ENCODE measurements at regions not wholly inside any gene's neighbourhood (a gene's known extent, or its start where the extent isn't known, plus 50 kb on each side); places are given as distances from the start of the nearest gene placed in this dataset.
"Not testable (repeated sequence)": the region's sequence is repeated elsewhere in the genome, so short reads cannot be mapped to it uniquely, and the experiment has no call there.

DNA sequence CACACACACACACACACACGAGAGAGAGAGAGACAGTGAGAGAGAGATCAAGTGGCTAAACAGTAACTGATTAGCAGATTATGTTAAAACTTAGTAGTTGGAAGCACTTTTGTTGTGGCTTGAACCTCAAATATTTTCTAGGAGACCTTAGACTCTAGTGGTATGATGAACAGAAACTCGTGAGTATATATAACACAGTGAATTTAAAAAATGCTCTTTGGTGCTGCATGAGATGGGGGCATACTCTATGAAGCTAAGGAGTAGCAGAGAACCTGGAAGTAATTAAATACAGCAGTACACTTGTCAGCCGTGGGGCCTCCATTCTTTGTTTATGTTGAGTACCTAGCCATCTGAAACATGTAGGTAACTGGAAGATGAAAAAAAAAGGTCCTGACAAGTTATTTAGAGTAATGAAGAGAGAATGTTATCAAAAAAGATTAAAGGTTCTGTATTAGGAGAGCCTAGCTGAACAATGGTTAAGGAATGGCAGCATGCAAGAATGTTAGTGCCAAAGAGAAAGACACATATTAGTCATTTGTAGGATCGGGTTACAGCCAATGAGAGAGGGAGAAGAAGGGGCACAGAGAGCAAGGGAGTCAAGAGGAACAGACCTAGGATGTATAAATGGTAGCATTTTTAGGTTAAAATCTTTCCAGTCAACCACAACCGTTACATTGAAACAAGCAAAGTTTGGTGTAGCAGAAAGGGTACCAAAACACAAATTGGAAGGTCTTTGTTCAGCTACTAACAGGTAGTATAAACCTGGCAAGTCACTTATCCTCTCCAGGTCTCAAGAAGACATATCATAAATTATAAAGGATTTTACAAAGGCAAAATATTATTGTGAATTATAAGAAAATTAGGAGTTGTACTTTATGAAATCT, 316.7 kb upstream of the DIPK2B start:
- H3K9me3 ChIP-seq (ENCODE audit: control insufficient read depth, insufficient read depth, low read length), result no peaks in the 10 kb centered on the region
- H3K9ac ChIP-seq (ENCODE audit: low read depth, low read length), result no peak overlapping the region
- no peak overlapping the region for H3K4me3 ChIP-seq (ENCODE audit: low read depth, low read length)
- no peaks in the 10 kb centered on the region for H3K4me1 ChIP-seq (ENCODE audit: control insufficient read depth, insufficient read depth, low read length)
- no peaks in the 10 kb centered on the region for H3K36me3 ChIP-seq (ENCODE audit: control insufficient read depth, insufficient read depth, low read length)
- no peaks in the 10 kb centered on the region for H3K27me3 ChIP-seq (ENCODE audit: control insufficient read depth, insufficient read depth, low read length)

DNA sequence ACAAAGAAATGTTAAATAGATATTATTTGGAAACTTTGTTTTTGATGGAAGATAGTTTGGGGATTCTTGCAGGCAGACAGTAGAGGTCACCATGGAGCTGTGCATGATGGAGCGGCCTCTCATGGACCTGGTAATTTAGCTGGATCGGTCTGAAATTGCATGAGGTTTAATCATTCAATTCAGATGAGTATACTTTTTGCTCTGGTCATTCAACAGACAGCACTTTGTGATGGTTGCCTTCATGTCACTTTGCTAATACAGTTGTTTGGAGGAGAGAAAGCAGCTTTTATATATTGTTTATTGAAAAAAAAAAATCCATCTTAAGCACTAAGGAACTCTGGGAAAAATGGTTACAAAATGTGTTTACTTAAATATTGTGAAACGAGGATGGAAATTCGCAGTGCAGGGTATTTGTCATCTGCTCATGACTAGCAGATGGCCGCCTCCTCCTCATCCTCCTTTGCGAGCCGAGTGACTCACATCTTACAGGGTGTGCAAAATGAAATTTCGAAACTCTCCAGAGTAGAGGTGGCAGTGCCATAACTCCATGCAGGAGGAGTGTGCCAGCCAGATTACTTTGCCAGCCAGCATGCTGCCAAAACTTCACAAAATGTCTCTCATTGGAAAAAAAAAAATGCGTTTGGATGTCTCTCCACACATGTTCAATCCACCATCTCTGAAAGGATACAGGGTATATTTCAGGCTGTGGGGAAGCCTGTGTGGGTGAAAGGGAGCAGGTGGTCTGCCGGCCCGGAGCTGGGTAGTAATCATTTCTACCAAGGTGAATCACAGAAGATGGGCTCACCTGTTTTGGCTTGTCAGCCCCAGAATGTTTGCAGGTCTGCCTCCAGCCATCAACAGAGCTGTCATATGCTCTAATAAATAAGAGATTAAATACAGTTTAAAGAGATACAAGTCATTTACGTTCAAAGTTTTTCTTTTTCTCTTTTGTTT, 314.9 kb upstream of the DIPK2B start:
- Histone ChIP-seq H3K4me3 (ENCODE audit: low read depth, low read length) (no peak overlapping the region), H3K9ac (ENCODE audit: low read depth, low read length) (no peak overlapping the region), H3K4me1 (ENCODE audit: control insufficient read depth, insufficient read depth, low read length) (no peaks in the 10 kb centered on the region), H3K9me3 (ENCODE audit: control insufficient read depth, insufficient read depth, low read length) (no peaks in the 10 kb centered on the region), H3K36me3 (ENCODE audit: control insufficient read depth, insufficient read depth, low read length) (no peaks in the 10 kb centered on the region), H3K27me3 (ENCODE audit: control insufficient read depth, insufficient read depth, low read length) (no peaks in the 10 kb centered on the region)

DNA sequence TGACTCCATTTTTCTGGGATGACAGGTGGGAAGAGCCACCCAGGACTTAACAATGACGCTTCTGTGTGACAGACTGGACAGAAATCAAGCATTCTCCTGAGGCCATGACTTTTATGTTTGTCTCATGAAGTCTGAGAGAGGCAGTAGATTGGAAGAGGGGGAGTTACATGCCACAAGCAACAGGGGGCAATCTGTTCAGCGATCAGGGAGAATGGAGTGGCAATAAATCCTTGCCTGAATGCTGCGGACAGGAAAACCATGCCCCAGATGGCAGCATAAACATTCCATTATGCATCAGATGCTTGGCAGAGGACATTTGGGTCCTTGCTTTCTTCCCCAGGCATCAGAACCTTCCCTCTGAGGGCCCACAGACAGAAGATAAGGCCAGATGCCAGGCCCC, 312.4 kb upstream of the DIPK2B start:
- H3K9ac ChIP-seq (ENCODE audit: low read depth, low read length), result no peak overlapping the region
- H3K36me3 ChIP-seq (ENCODE audit: control insufficient read depth, insufficient read depth, low read length), result no peaks in the 10 kb centered on the region
- H3K4me3 ChIP-seq (ENCODE audit: low read depth, low read length), result no peak overlapping the region
- H3K9me3 ChIP-seq (ENCODE audit: control insufficient read depth, insufficient read depth, low read length), result peaks cover 2% of the 10 kb centered on the region
- H3K27me3 ChIP-seq (ENCODE audit: control insufficient read depth, insufficient read depth, low read length), result no peaks in the 10 kb centered on the region
- H3K4me1 ChIP-seq (ENCODE audit: control insufficient read depth, insufficient read depth, low read length), result no peaks in the 10 kb centered on the region

DNA sequence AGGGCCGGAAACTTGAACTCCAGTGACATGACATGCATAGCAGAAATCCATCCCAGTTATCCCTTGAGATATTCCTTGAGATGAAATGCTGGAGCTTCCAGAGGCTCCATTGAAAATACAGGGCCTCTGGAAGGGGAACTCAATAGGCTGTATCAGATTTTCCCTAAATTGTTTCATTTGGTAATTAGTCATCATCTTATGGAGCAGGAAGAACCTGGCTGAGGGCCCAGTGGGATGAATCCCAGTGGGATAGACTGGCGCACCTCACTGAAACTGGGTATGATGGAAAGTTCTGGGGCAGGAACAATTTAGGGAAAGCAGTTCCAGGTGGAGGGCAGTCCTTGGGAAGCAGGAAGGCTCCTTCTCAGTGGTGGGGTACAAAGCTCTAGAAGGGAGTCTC, 307.8 kb upstream of the DIPK2B start:
- no peak overlapping the region for H3K9ac ChIP-seq (ENCODE audit: low read depth, low read length)
- H3K4me3 ChIP-seq (ENCODE audit: low read depth, low read length), result no peak overlapping the region
- no peaks in the 10 kb centered on the region for H3K4me1 ChIP-seq (ENCODE audit: control insufficient read depth, insufficient read depth, low read length)
- H3K27me3 ChIP-seq (ENCODE audit: control insufficient read depth, insufficient read depth, low read length), result no peaks in the 10 kb centered on the region
- H3K36me3 ChIP-seq (ENCODE audit: control insufficient read depth, insufficient read depth, low read length), result no peaks in the 10 kb centered on the region
- H3K9me3 ChIP-seq (ENCODE audit: control insufficient read depth, insufficient read depth, low read length), result peaks cover 4% of the 10 kb centered on the region

DNA sequence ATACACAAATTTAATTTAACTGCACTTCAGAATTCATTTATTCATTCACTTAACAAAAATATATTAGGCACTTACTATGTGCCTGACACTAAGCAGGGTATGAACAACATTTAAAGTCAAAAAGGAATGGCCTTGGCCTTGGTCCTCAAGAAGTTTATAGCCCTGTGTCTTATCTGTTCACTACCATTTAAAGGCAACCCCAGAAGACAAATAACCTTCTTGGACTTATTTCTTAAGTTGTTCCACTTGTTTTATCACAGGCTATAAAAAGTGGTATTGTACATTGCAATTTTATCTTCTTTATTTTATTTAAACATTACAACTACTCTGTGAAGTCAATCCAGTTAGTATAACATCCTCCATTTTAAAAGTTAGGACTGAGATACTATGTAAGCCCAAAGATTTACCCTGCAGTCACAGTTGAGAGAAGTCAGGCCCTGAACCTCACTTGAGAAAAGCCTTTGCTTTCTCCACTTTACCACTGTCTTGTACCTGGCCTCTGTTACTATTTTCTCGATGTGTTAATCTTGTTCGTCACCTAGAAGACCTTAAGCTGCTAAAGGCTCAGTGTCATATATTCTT, 305.6 kb upstream of the DIPK2B start:
- Histone ChIP-seq H3K27me3 (ENCODE audit: control insufficient read depth, insufficient read depth, low read length) (no peaks in the 10 kb centered on the region), H3K9ac (ENCODE audit: low read depth, low read length) (no peak overlapping the region), H3K4me1 (ENCODE audit: control insufficient read depth, insufficient read depth, low read length) (no peaks in the 10 kb centered on the region), H3K9me3 (ENCODE audit: control insufficient read depth, insufficient read depth, low read length) (peaks cover 9% of the 10 kb centered on the region), H3K36me3 (ENCODE audit: control insufficient read depth, insufficient read depth, low read length) (no peaks in the 10 kb centered on the region), H3K4me3 (ENCODE audit: low read depth, low read length) (no peak overlapping the region)

DNA sequence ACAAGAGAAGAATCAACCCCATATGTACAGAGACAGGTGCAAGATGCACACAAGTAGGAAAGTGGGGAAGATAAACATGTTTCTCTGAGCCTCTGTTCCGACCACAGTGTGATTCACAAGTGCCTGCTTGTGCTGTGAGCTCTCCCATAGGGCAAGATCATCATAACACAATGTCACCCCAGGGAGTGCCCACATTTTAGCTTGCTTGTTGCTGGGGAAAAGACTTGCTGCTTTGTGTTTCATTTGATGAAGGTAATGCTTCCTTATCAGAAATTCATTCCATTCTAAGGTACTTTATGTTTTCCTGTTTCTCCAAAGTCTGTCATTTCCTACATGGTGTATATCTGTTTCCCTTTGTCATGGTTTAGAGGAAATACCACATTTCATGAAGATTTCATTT, 304.5 kb upstream of the DIPK2B start:
- Histone ChIP-seq H3K9me3 (ENCODE audit: control insufficient read depth, insufficient read depth, low read length) (peaks cover 9% of the 10 kb centered on the region), H3K4me1 (ENCODE audit: control insufficient read depth, insufficient read depth, low read length) (no peaks in the 10 kb centered on the region), H3K4me3 (ENCODE audit: low read depth, low read length) (no peak overlapping the region), H3K9ac (ENCODE audit: low read depth, low read length) (no peak overlapping the region), H3K27me3 (ENCODE audit: control insufficient read depth, insufficient read depth, low read length) (no peaks in the 10 kb centered on the region), H3K36me3 (ENCODE audit: control insufficient read depth, insufficient read depth, low read length) (no peaks in the 10 kb centered on the region)

DNA sequence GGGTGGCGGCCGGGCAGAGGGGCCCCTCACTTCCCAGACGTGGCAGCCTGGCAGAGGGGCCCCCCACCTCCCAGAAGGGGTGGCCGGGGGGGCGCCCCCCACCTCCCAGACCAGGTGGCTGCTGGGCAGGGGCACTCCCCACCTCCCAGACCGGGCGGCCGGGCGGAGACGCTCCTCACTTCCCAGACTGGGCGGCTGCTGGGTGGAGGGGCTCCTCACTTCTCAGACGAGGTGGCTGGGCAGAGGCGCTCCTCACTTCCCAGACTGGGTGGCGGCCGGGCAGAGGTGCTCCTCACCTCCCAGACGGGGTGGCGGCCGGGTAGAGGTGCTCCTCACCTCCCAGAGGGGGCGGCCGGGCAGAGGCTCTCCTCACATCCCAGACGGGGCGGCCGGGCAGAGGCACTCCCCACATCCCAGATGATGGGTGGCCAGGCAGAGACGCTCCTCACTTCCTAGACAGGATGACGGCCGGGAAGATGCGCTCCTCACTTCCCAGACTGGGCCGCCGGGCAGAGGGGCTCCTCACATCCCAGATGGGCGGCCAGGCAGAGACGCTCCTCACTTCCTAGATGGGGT, 303.2 kb upstream of the DIPK2B start:
- not testable (repeated sequence) for H3K9me3 ChIP-seq (ENCODE audit: control insufficient read depth, insufficient read depth, low read length); H3K36me3 ChIP-seq (ENCODE audit: control insufficient read depth, insufficient read depth, low read length); H3K9ac ChIP-seq (ENCODE audit: low read depth, low read length); H3K4me3 ChIP-seq (ENCODE audit: low read depth, low read length); H3K4me1 ChIP-seq (ENCODE audit: control insufficient read depth, insufficient read depth, low read length); H3K27me3 ChIP-seq (ENCODE audit: control insufficient read depth, insufficient read depth, low read length)

DNA sequence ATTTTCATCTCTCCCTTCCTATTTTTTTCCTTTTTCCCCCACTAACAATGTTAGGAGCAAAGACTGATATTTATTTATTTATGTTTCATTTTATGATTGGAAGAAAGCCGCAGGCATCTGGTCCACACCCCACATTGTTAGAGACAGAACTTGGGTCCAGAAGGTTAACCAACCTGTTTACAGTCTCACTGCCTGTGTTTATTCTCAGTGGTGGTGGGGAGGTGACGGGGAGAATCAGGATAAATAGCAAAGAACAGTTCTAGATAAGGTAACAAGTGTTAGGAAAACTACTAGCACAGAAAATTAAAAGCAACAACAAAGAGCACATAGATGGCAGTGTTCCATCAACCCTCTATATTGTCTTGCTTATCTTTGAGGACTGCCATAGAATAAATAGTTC, 301.7 kb upstream of the DIPK2B start:
- Histone ChIP-seq H3K4me3 (ENCODE audit: low read depth, low read length) (no peak overlapping the region), H3K9me3 (ENCODE audit: control insufficient read depth, insufficient read depth, low read length) (peaks cover 7% of the 10 kb centered on the region), H3K9ac (ENCODE audit: low read depth, low read length) (no peak overlapping the region), H3K4me1 (ENCODE audit: control insufficient read depth, insufficient read depth, low read length) (no peaks in the 10 kb centered on the region), H3K36me3 (ENCODE audit: control insufficient read depth, insufficient read depth, low read length) (no peaks in the 10 kb centered on the region), H3K27me3 (ENCODE audit: control insufficient read depth, insufficient read depth, low read length) (no peaks in the 10 kb centered on the region)

DNA sequence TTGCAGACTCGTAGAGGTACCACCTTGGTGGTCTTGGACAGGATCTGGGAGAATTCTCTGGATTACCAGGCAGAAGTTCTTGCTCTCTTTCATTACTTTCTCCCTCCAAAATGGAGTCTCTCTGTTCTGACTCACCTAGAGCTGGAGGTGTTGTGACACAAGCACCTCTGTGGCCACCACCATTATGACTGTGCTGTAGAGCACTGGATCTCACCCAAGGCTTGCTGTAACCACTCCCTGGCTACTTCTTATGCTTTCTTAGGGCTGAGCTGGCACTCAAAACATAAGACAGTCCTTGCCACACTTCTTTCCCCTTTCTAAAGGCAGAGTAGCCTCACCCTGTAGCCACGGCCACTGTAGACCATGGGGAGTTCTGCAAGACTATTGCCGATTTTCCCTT, 296.6 kb upstream of the DIPK2B start:
- no peaks in the 10 kb centered on the region for H3K36me3 ChIP-seq (ENCODE audit: control insufficient read depth, insufficient read depth, low read length)
- no peaks in the 10 kb centered on the region for H3K9me3 ChIP-seq (ENCODE audit: control insufficient read depth, insufficient read depth, low read length)
- H3K4me3 ChIP-seq (ENCODE audit: low read depth, low read length), result no peak overlapping the region
- no peak overlapping the region for H3K9ac ChIP-seq (ENCODE audit: low read depth, low read length)
- H3K27me3 ChIP-seq (ENCODE audit: control insufficient read depth, insufficient read depth, low read length), result no peaks in the 10 kb centered on the region
- no peaks in the 10 kb centered on the region for H3K4me1 ChIP-seq (ENCODE audit: control insufficient read depth, insufficient read depth, low read length)

DNA sequence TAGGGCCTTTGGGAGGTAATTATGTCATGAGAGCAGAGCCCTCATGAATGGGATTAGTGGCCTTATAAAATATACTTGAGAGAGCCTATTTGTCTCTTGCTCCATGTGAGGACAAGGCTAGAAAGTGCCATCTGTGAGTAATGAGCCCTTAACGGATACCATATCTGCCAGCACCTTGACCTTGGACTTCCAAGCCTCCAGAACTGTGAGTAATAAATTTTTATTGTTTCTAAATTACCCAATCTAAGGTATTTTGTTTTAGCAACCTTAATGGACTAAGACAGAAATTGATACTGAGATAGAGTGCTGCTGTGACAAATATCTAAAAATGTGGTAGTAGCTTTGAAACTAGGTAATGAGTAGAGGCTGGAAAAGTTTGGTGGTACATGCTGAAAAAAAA, 285.0 kb upstream of the DIPK2B start:
- Histone ChIP-seq H3K4me1 (ENCODE audit: control insufficient read depth, insufficient read depth, low read length) (no peaks in the 10 kb centered on the region), H3K9me3 (ENCODE audit: control insufficient read depth, insufficient read depth, low read length) (no peaks in the 10 kb centered on the region), H3K9ac (ENCODE audit: low read depth, low read length) (no peak overlapping the region), H3K4me3 (ENCODE audit: low read depth, low read length) (no peak overlapping the region), H3K27me3 (ENCODE audit: control insufficient read depth, insufficient read depth, low read length) (no peaks in the 10 kb centered on the region), H3K36me3 (ENCODE audit: control insufficient read depth, insufficient read depth, low read length) (no peaks in the 10 kb centered on the region)

DNA sequence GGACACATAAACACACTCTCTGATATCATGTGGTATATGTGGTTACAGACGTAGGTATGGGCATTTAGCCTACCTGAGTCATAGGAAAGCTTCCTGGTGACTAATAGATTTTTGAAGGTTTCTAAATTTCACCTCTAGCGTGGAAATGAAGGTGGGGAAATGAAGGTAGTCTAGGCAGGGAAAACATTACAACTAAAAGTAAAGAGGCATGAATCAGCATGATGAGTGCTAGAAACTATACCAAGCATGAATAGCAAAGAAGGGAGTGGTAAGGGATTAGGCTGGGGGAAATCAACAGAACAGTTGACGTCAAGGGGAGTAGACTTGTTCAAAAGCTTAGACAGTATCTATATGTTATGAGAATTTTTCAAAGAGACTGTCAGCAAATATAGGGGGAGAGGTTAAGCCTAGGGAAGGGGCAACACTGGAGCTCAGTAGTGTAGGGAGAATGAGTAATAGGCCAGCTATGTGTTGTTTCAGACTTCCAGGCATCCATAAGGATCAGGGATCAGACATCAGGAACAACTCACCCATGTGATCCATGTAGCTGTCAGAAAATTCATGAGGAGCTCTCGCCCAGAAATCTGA, 279.3 kb upstream of the DIPK2B start:
- Histone ChIP-seq H3K4me3 (ENCODE audit: low read depth, low read length) (no peak overlapping the region), H3K9ac (ENCODE audit: low read depth, low read length) (no peak overlapping the region), H3K36me3 (ENCODE audit: control insufficient read depth, insufficient read depth, low read length) (no peaks in the 10 kb centered on the region), H3K9me3 (ENCODE audit: control insufficient read depth, insufficient read depth, low read length) (peaks cover 5% of the 10 kb centered on the region), H3K27me3 (ENCODE audit: control insufficient read depth, insufficient read depth, low read length) (no peaks in the 10 kb centered on the region), H3K4me1 (ENCODE audit: control insufficient read depth, insufficient read depth, low read length) (no peaks in the 10 kb centered on the region)
